ENCODE measurements at regions not wholly inside any gene's neighbourhood (a gene's known extent, or its start where the extent isn't known, plus 50 kb on each side); places are given as distances from the start of the nearest gene placed in this dataset.

GRCh38 chr3:103372031-103372430 lies 937.2 kb downstream of the ZPLD1 start:
- WGBS, 4 donors: 64 to 73% (median 69%) methylated on average over 3 of the region's 3 CpGs

GRCh38 chr3:103380391-103380790 lies 945.6 kb downstream of the ZPLD1 start:
- Histone ChIP-seq H3K9me3 (replicated peaks in 1 of 3) (no peaks in the 10 kb centered on the region), H3K4me1 (replicated peaks in 1 of 2) (no peaks in the 10 kb centered on the region), H3K4me3 (no peak overlapping the region), H3K27me3 (no peaks in the 10 kb centered on the region), H3K27ac (no peak overlapping the region), H3K36me3 (replicated peaks in 1 of 2) (no peaks in the 10 kb centered on the region)
- TF ChIP-seq, protein P1, sequence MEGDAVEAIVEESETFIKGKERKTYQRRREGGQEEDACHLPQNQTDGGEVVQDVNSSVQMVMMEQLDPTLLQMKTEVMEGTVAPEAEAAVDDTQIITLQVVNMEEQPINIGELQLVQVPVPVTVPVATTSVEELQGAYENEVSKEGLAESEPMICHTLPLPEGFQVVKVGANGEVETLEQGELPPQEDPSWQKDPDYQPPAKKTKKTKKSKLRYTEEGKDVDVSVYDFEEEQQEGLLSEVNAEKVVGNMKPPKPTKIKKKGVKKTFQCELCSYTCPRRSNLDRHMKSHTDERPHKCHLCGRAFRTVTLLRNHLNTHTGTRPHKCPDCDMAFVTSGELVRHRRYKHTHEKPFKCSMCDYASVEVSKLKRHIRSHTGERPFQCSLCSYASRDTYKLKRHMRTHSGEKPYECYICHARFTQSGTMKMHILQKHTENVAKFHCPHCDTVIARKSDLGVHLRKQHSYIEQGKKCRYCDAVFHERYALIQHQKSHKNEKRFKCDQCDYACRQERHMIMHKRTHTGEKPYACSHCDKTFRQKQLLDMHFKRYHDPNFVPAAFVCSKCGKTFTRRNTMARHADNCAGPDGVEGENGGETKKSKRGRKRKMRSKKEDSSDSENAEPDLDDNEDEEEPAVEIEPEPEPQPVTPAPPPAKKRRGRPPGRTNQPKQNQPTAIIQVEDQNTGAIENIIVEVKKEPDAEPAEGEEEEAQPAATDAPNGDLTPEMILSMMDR (IDR thresholded peaks at IDR 0.05): no peak
- no peak for TF ChIP-seq POLR2A (IDR thresholded peaks at IDR 0.05)
- no peak for DNase-seq
- intact Hi-C loops (cut with DNase I): no loop called here

More at GRCh38 chr3:103372031-103372430, 937.2 kb downstream of the ZPLD1 start:
- Histone ChIP-seq H3K27me3 (no peaks in the 10 kb centered on the region), H3K27ac (no peak overlapping the region), H3K4me1 (replicated peaks in 1 of 2) (no peaks in the 10 kb centered on the region), H3K36me3 (replicated peaks in 1 of 2) (no peaks in the 10 kb centered on the region), H3K9me3 (replicated peaks in 1 of 3) (no peaks in the 10 kb centered on the region), H3K4me3 (no peak overlapping the region)
- intact Hi-C loops (cut with DNase I): no loop called here
- TF ChIP-seq POLR2A (IDR thresholded peaks at IDR 0.05): no peak
- TF ChIP-seq, protein P1 (IDR thresholded peaks at IDR 0.05): no peak
- DNase-seq: no peak

DNA sequence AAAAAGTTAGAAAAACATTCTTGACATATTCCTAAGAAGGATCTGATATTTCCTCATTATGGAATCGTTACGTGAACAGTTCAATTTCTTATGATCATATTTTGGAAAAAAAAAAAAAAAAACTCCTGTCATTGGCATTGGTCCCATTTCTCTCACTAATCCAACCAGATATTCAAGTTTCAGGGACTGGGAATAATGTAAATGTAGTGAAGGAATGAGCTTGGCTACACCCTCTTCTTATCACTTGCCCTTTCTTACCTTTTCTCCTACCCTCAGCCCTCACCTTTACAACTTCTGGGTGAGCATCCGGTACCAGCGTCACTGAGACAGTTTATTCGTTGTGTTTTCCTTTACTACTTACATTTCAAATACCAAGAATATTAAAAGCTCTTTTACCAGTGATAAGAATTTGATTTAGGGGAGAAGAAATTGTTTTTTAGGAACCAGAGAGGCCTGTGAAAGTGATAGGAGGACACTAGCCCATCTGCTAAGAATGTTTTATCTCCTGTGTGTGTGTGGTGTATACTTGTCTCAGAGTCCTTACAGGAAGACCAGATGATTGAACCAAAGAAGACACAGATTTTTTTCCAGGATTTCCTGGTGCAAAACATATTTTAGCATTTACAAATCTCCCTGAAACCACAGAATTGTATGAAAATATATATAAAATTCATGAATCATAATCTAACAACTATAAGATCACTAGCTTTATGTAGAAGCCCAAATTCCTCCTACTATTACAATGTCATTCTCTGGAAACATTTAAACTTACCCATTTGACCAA lies 946.7 kb downstream of the ZPLD1 start:
- TF ChIP-seq, protein P1 (IDR thresholded peaks at IDR 0.05): no peak
- TF ChIP-seq POLR2A (IDR thresholded peaks at IDR 0.05): no peak
- Histone ChIP-seq H3K36me3 (replicated peaks in 1 of 2) (no peaks in the 10 kb centered on the region), H3K27ac (no peak overlapping the region), H3K9me3 (replicated peaks in 1 of 3) (no peaks in the 10 kb centered on the region), H3K4me3 (no peak overlapping the region), H3K27me3 (no peaks in the 10 kb centered on the region), H3K4me1 (replicated peaks in 1 of 2) (no peaks in the 10 kb centered on the region)
- DNase-seq: no peak
- WGBS, 4 donors: 75 to 81% (median 76%) methylated on average over 5 of the region's 5 CpGs
- intact Hi-C loops (cut with DNase I): no loop called here

- no peak for DNase-seq
- WGBS, 4 donors: 48 to 57% (median 50%) methylated on average over 6 of the region's 6 CpGs
- Histone ChIP-seq H3K4me3 (no peak overlapping the region), H3K36me3 (replicated peaks in 1 of 2) (no peaks in the 10 kb centered on the region), H3K27ac (no peak overlapping the region), H3K27me3 (no peaks in the 10 kb centered on the region), H3K9me3 (replicated peaks in 1 of 3) (no peaks in the 10 kb centered on the region), H3K4me1 (replicated peaks in 1 of 2) (no peaks in the 10 kb centered on the region)
- TF ChIP-seq POLR2A (IDR thresholded peaks at IDR 0.05): no peak
- TF ChIP-seq, protein P1 (IDR thresholded peaks at IDR 0.05): no peak
- intact Hi-C loops (cut with DNase I): no loop called here
These were observed 951.3 kb downstream of the ZPLD1 start for GRCh38 chr3:103385961-103386656.
